ENCODE measurements at regions not wholly inside any gene's neighbourhood (a gene's known extent, or its start where the extent isn't known, plus 50 kb on each side); places are given as distances from the start of the nearest gene placed in this dataset.

DNA sequence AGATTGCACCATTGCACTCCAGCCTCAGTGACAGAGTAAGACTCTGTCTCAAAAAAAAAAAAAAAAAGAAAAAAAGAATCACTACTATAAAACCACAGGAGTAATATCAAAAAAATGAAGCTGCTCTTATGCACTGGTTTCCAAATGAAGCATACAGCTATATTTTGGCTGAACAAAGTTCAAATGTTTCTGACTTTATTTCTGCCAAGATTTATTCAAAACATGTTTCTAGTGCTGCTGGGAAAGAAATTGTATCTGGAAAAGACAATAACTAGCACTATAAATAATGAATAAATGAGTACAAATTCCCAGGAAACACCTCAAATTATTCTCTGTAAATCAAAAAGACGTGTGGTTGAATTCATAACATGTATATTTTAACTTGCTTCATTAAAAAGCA is 102.5 kb upstream of the MME start:
- no peak for TF ChIP-seq EZH2 (IDR thresholded peaks at IDR 0.05; ENCODE audit: insufficient read depth, low read length)
- TF ChIP-seq, protein P1, sequence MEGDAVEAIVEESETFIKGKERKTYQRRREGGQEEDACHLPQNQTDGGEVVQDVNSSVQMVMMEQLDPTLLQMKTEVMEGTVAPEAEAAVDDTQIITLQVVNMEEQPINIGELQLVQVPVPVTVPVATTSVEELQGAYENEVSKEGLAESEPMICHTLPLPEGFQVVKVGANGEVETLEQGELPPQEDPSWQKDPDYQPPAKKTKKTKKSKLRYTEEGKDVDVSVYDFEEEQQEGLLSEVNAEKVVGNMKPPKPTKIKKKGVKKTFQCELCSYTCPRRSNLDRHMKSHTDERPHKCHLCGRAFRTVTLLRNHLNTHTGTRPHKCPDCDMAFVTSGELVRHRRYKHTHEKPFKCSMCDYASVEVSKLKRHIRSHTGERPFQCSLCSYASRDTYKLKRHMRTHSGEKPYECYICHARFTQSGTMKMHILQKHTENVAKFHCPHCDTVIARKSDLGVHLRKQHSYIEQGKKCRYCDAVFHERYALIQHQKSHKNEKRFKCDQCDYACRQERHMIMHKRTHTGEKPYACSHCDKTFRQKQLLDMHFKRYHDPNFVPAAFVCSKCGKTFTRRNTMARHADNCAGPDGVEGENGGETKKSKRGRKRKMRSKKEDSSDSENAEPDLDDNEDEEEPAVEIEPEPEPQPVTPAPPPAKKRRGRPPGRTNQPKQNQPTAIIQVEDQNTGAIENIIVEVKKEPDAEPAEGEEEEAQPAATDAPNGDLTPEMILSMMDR (IDR thresholded peaks at IDR 0.05; ENCODE audit: insufficient read depth, low read depth, low read length), result no peak
- Histone ChIP-seq H3K4me1 (ENCODE audit: insufficient read depth, low read length) (no peaks in the 10 kb centered on the region), H4K20me1 (ENCODE audit: insufficient read depth, low read length) (no peaks in the 10 kb centered on the region), H2AFZ (ENCODE audit: low read depth, low read length) (no peak overlapping the region), H3K27ac (ENCODE audit: low read depth, low read length) (no peak overlapping the region), H3K4me3 (ENCODE audit: insufficient read depth, low read depth, low read length) (no peak overlapping the region), H3K9me3 (ENCODE audit: insufficient read depth, low read depth, low read length) (no peaks in the 10 kb centered on the region), H3K9ac (ENCODE audit: low read length) (no peak overlapping the region), H3K4me2 (ENCODE audit: low read length) (no peak overlapping the region), H3K79me2 (ENCODE audit: insufficient read depth, low read length) (no peaks in the 10 kb centered on the region), H3K27me3 (ENCODE audit: insufficient read depth, low read length) (no peaks in the 10 kb centered on the region), H3K36me3 (ENCODE audit: insufficient read depth, low read length) (no peaks in the 10 kb centered on the region)
- no peak for DNase-seq (ENCODE audit: low read depth)
- FAIRE-seq, result no peak
- no peaks in the 10 kb centered on the region for H3K36me3 Mint-ChIP-seq (ENCODE audit: low read depth, unreplicated experiment)
- H3K27ac Mint-ChIP-seq (ENCODE audit: unreplicated experiment), result no peak overlapping the region
- peaks cover 3% of the 10 kb centered on the region for H3K9me3 Mint-ChIP-seq (ENCODE audit: unreplicated experiment)
- peaks cover 24% of the 10 kb centered on the region for H3K4me1 Mint-ChIP-seq (ENCODE audit: low read depth, unreplicated experiment)
- no peak overlapping the region for H3K4me3 Mint-ChIP-seq (ENCODE audit: unreplicated experiment)
- H3K27me3 Mint-ChIP-seq (ENCODE audit: low read depth, unreplicated experiment), result no peaks in the 10 kb centered on the region

DNA sequence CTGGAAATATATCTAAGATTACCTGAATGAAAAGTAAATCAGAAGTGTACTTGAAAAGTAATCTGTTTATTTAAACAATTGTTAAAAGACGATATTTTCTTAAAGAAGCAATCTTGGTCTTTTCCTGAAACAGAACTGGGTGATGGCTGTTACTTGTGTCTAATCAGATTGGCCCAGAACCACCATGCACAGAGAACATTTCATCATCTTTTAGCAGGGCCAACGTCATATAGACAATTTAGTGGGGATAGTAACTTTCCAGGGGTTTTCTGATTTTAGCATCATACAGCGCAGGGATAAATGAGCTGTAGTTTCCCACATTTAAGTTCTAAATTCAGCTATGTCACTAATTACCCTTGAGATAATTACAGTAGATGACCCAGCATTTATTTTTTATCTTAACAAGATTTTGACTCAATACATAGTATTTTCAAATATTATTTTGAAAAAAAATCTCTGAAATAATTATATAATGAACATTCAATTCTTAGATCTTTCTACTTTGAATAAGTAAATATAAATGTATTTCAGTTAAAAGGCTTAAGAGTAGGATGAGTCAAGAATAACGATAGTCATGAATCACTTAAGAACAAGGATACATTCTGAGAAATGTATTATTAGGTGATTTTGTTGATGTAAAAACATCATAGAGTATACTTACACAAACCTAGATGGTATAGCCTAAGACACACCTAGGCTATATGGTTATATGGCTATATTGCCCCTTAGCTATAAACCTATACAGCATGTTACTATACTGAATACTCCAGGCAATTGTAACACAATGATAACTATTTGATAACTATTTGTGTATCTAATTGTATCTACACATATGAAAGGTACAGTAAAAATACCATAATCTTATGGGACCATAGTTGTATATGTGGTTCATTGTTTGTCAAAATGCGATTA is 103.8 kb upstream of the MME start:
- FAIRE-seq, result no peak
- H3K27ac Mint-ChIP-seq (ENCODE audit: unreplicated experiment), result no peak overlapping the region
- TF ChIP-seq, protein P1 (IDR thresholded peaks at IDR 0.05; ENCODE audit: insufficient read depth, low read depth, low read length), result no peak
- TF ChIP-seq EZH2 (IDR thresholded peaks at IDR 0.05; ENCODE audit: insufficient read depth, low read length), result no peak
- no peak overlapping the region for H3K4me3 Mint-ChIP-seq (ENCODE audit: unreplicated experiment)
- H3K4me1 Mint-ChIP-seq (ENCODE audit: low read depth, unreplicated experiment), result peaks cover 26% of the 10 kb centered on the region
- H3K9me3 Mint-ChIP-seq (ENCODE audit: unreplicated experiment), result peaks cover 3% of the 10 kb centered on the region
- Histone ChIP-seq H3K4me1 (ENCODE audit: insufficient read depth, low read length) (no peaks in the 10 kb centered on the region), H3K4me3 (ENCODE audit: insufficient read depth, low read depth, low read length) (no peak overlapping the region), H3K9me3 (ENCODE audit: insufficient read depth, low read depth, low read length) (no peaks in the 10 kb centered on the region), H3K36me3 (ENCODE audit: insufficient read depth, low read length) (no peaks in the 10 kb centered on the region), H3K9ac (ENCODE audit: low read length) (no peak overlapping the region), H3K27ac (ENCODE audit: low read depth, low read length) (no peak overlapping the region), H3K4me2 (ENCODE audit: low read length) (no peak overlapping the region), H3K27me3 (ENCODE audit: insufficient read depth, low read length) (no peaks in the 10 kb centered on the region), H2AFZ (ENCODE audit: low read depth, low read length) (no peak overlapping the region), H4K20me1 (ENCODE audit: insufficient read depth, low read length) (no peaks in the 10 kb centered on the region), H3K79me2 (ENCODE audit: insufficient read depth, low read length) (no peaks in the 10 kb centered on the region)
- no peak for DNase-seq (ENCODE audit: low read depth)
- no peaks in the 10 kb centered on the region for H3K36me3 Mint-ChIP-seq (ENCODE audit: low read depth, unreplicated experiment)
- no peaks in the 10 kb centered on the region for H3K27me3 Mint-ChIP-seq (ENCODE audit: low read depth, unreplicated experiment)

DNA sequence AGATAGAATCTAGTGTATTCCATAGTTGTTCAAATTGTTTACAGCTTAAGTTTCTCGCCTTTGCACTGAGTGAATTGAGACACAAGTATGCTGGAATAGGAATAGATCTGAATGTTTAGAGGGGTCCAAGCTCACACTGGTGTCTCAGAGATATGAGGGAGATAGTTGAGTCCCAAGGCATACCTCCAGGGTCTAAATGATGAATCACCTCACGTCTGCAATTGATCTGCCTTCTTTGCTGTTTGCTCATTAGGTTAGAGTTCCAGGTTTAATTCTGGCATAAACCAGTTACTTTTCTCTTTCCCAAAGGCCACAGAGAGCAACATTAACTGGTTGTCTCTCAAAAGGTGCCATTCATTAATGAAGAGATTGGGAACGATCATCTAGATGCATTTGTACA is 106.3 kb upstream of the MME start:
- no peak for TF ChIP-seq EZH2 (IDR thresholded peaks at IDR 0.05; ENCODE audit: insufficient read depth, low read length)
- TF ChIP-seq, protein P1 (IDR thresholded peaks at IDR 0.05; ENCODE audit: insufficient read depth, low read depth, low read length), result no peak
- H3K9ac ChIP-seq (ENCODE audit: low read length), result no peak overlapping the region
- peak overlapping the region; percentile 5 for H3K27ac Mint-ChIP-seq (ENCODE audit: unreplicated experiment)
- H3K27ac ChIP-seq (ENCODE audit: low read depth, low read length), result no peak overlapping the region
- H3K4me3 ChIP-seq (ENCODE audit: insufficient read depth, low read depth, low read length), result no peak overlapping the region
- H3K27me3 ChIP-seq (ENCODE audit: insufficient read depth, low read length), result no peaks in the 10 kb centered on the region
- DNase-seq (ENCODE audit: low read depth) (no peak), FAIRE-seq (no peak)
- H2AFZ ChIP-seq (ENCODE audit: low read depth, low read length), result no peak overlapping the region
- no peaks in the 10 kb centered on the region for H3K9me3 ChIP-seq (ENCODE audit: insufficient read depth, low read depth, low read length)
- H3K36me3 Mint-ChIP-seq (ENCODE audit: low read depth, unreplicated experiment), result no peaks in the 10 kb centered on the region
- H3K4me2 ChIP-seq (ENCODE audit: low read length), result no peak overlapping the region
- no peaks in the 10 kb centered on the region for H3K4me1 ChIP-seq (ENCODE audit: insufficient read depth, low read length)
- peaks cover 4% of the 10 kb centered on the region for H3K9me3 Mint-ChIP-seq (ENCODE audit: unreplicated experiment)
- H3K27me3 Mint-ChIP-seq (ENCODE audit: low read depth, unreplicated experiment), result no peaks in the 10 kb centered on the region
- no peaks in the 10 kb centered on the region for H4K20me1 ChIP-seq (ENCODE audit: insufficient read depth, low read length)
- no peaks in the 10 kb centered on the region for H3K36me3 ChIP-seq (ENCODE audit: insufficient read depth, low read length)
- no peak overlapping the region for H3K4me3 Mint-ChIP-seq (ENCODE audit: unreplicated experiment)
- no peaks in the 10 kb centered on the region for H3K79me2 ChIP-seq (ENCODE audit: insufficient read depth, low read length)
- H3K4me1 Mint-ChIP-seq (ENCODE audit: low read depth, unreplicated experiment), result peaks cover 23% of the 10 kb centered on the region

Measured in astrocyte (in vitro differentiated cells and primary cell).